DOHH2 (cell line): ENCODE measurements at regions not wholly inside any gene's neighbourhood (a gene's known extent, or its start where the extent isn't known, plus 50 kb on each side); places are given as distances from the start of the nearest gene placed in this dataset.

ENCODE experiments used
- CTCF ChIP-seq: fragments of 200-600 bp; sonication (generic); IDR thresholded peaks from one replicate; pipeline ENCODE4 v1.5.1; 2014; ENCODE audit warnings: antibody characterized with exemption, mild to moderate bottlenecking, low read depth, low read length; ENCODE audit not compliant: poor library complexity, severe bottlenecking
- EZH2phosphoT487 ChIP-seq: fragments of 200-600 bp; sonication (generic); IDR thresholded peaks from 2 replicates; pipeline ENCODE4 v1.6.1; 2017; ENCODE audit warnings: borderline replicate concordance, mild to moderate bottlenecking, antibody characterized with exemption, low read length, moderate library complexity, mixed read lengths

- TF ChIP-seq CTCF (no peak), EZH2phosphoT487 (no peak)
These were observed 1753.5 kb downstream of the EFNA5 start for GRCh38 chr5:105917189-105917588.
